ENCODE measurements at regions not wholly inside any gene's neighbourhood (a gene's known extent, or its start where the extent isn't known, plus 50 kb on each side); places are given as distances from the start of the nearest gene placed in this dataset.

DNA sequence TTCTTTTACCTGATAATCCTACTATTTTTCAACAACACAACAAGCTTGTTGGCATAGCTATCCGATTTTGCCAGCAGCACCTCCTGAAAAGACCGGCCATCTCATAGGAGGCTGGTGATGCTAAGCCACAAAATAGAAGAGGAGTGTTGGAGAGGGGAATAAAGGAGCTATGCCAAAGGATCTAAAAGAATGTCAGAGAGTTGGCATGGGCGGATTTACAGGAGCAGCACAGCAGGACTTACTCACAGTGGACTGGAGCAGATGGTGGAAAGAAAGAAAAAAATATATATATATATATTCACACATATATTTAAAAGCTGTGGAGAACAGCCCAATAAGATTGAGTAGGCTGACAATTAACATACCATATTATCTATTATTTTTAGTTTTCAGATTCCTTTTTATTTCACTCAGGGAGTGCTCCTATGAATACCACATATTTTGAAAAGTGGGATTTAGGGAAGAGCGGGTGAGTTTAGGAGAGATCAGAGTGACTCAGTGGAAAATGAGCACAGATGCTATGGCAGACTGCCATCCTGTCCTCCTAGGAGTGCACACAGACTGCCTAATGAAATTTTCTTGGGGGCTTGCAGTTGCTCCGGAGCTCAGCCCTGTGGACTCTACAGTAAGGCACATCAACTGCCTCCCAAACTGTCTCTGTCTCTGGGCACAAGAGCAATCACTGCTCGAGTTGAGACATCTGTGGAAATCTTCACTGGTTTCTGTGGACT lies 394.4 kb upstream of the CHRM3 start:
- TF ChIP-seq, protein P1, sequence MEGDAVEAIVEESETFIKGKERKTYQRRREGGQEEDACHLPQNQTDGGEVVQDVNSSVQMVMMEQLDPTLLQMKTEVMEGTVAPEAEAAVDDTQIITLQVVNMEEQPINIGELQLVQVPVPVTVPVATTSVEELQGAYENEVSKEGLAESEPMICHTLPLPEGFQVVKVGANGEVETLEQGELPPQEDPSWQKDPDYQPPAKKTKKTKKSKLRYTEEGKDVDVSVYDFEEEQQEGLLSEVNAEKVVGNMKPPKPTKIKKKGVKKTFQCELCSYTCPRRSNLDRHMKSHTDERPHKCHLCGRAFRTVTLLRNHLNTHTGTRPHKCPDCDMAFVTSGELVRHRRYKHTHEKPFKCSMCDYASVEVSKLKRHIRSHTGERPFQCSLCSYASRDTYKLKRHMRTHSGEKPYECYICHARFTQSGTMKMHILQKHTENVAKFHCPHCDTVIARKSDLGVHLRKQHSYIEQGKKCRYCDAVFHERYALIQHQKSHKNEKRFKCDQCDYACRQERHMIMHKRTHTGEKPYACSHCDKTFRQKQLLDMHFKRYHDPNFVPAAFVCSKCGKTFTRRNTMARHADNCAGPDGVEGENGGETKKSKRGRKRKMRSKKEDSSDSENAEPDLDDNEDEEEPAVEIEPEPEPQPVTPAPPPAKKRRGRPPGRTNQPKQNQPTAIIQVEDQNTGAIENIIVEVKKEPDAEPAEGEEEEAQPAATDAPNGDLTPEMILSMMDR (IDR thresholded peaks at IDR 0.05; ENCODE audit: control insufficient read depth, extremely low read depth, insufficient read depth) = no peak
- no peak for DNase-seq (ENCODE audit: low read depth)
- H3K4me3 ChIP-seq (ENCODE audit: low read depth, low read length) = no peak overlapping the region

- TF ChIP-seq, protein P1 (IDR thresholded peaks at IDR 0.05; ENCODE audit: control insufficient read depth, extremely low read depth, insufficient read depth) = no peak
- H3K4me3 ChIP-seq (ENCODE audit: low read depth, low read length) = no peak overlapping the region
- no peak for DNase-seq (ENCODE audit: low read depth)
Observed at GRCh38 chr1:238985312-238985711, 401.1 kb upstream of the CHRM3 start.

DNA sequence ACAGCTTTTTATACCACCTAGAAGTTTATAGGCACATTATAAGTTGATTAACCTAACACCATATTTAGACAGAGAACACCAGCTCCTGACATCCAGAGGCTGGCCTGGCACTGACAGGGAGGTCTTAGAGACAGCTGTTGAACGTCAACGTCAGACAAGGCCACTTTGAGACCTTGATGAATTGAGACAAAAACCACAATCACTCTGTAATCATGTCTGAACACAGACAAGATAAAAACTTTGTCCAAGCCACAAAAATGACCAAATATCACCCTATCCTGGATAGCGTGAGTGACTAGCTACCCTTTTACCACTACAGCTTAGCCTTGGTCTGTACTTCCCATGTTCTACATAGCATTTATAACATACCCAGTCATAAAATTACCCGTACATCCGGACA lies 403.6 kb upstream of the CHRM3 start:
- H3K4me3 ChIP-seq (ENCODE audit: low read depth, low read length) = no peak overlapping the region
- no peak for DNase-seq (ENCODE audit: low read depth)
- TF ChIP-seq, protein P1 (IDR thresholded peaks at IDR 0.05; ENCODE audit: control insufficient read depth, extremely low read depth, insufficient read depth) = no peak

DNA sequence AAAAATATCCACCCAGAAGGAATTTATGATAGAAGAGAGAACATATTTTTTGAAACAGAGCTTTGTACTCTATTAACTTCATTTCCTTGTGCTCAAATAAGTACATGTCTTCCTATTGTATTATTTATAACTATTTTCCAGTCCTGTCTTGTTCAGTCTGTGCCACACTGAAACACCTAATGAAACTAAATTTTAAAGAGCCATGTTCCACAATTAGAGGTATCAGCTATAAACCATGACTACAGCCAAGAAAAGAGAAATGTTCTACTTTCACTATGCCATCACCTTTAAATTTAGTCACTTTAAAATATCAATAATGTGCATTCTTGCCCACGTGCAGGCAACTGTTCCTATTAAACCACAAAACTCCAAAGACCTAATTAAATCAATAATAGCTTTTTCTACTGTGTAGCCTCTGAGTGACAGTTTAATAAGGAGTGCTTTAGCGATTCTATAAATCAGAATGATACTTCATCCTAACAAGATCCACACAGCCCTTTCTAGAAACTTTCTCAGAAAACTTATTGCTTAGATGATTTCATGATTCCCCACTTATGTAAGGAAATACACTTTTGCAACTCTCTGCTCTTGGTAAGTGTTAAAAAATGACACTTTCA lies 404.9 kb upstream of the CHRM3 start:
- no peak overlapping the region for H3K4me3 ChIP-seq (ENCODE audit: low read depth, low read length)
- no peak for DNase-seq (ENCODE audit: low read depth)
- TF ChIP-seq, protein P1 (IDR thresholded peaks at IDR 0.05; ENCODE audit: control insufficient read depth, extremely low read depth, insufficient read depth) = no peak

DNA sequence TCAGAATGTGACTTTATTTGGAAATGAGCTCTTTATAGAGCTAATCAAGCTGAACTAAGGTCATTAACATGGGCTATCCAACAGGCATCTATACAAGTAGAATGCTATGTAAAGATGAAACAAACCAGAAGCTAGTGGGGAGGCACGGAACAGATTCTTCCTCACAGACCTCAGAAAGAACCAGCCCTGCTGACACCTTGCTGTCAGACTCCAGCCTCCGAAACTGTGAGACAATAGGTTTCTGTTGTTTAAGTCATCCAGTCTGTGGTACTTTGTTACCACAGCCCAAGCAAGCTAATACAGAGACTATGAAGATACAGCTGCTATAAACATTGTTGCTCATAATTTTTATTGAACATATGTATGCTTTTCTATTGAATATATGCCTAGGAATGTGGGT lies 406.3 kb upstream of the CHRM3 start:
- TF ChIP-seq, protein P1 (IDR thresholded peaks at IDR 0.05; ENCODE audit: control insufficient read depth, extremely low read depth, insufficient read depth) = no peak
- no peak overlapping the region for H3K4me3 ChIP-seq (ENCODE audit: low read depth, low read length)
- no peak for DNase-seq (ENCODE audit: low read depth)

GRCh38 chr1:238964631-238965030 lies 421.7 kb upstream of the CHRM3 start:
- no peak for DNase-seq (ENCODE audit: low read depth)
- TF ChIP-seq, protein P1 (IDR thresholded peaks at IDR 0.05; ENCODE audit: control insufficient read depth, extremely low read depth, insufficient read depth) = no peak
- no peak overlapping the region for H3K4me3 ChIP-seq (ENCODE audit: low read depth, low read length)
